ENCODE measurements at regions not wholly inside any gene's neighbourhood (a gene's known extent, or its start where the extent isn't known, plus 50 kb on each side); places are given as distances from the start of the nearest gene placed in this dataset.

DNA sequence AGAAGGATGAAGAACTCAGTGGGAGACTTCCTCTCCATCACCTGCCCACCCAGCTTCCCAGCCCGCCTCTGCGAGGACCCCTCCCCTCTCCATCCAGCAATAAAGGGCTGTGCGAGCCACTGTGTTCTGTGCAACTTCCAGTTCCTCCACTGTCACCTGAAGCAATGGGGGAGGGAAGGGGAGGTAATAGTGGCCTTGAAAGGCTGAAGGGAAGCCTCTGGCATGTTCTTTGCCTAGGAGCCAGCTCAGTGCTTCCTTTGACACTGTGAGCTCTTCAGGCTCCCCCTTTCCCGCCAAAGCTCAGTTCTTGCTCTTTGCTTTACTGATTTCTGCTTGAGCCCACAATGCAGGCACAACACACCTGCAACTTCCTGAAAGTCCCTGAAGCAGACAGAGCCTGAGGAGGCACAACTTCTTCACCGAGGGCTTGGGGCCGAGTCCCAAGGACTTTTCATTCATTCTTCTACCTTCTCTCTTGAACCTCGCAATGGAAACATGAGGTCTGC lies 73.2 kb upstream of the DOCK9 start:
- Histone ChIP-seq H3K27ac (ENCODE audit: low read depth in 2 of 2, low read length in 1 of 2) (peak overlapping the region in 1 of 2 donors; percentile 69), H3K4me3 (ENCODE audit: low read depth in 1 of 2, low read length in 2 of 2) (no peak overlapping the region), H3K4me1 (ENCODE audit: control insufficient read depth in 2 of 2, insufficient read depth in 2 of 2, low read length in 1 of 2) (peaks cover 11 to 12% of the 10 kb centered on the region in 2 donors), H3K9me3 (ENCODE audit: control insufficient read depth in 2 of 2, insufficient read depth in 1 of 2, low read depth in 1 of 2, low read length in 1 of 2) (no peaks in the 10 kb centered on the region), H3K27me3 (ENCODE audit: control insufficient read depth in 1 of 2, insufficient read depth in 2 of 2, low read length in 2 of 2) (no peaks in the 10 kb centered on the region), H3K36me3 (ENCODE audit: control insufficient read depth in 2 of 2, insufficient read depth in 2 of 2, low read length in 1 of 2) (no peaks in the 10 kb centered on the region)
- WGBS, 2 donors, result 88 to 90% methylated on average over 7 of the region's 7 CpGs

DNA sequence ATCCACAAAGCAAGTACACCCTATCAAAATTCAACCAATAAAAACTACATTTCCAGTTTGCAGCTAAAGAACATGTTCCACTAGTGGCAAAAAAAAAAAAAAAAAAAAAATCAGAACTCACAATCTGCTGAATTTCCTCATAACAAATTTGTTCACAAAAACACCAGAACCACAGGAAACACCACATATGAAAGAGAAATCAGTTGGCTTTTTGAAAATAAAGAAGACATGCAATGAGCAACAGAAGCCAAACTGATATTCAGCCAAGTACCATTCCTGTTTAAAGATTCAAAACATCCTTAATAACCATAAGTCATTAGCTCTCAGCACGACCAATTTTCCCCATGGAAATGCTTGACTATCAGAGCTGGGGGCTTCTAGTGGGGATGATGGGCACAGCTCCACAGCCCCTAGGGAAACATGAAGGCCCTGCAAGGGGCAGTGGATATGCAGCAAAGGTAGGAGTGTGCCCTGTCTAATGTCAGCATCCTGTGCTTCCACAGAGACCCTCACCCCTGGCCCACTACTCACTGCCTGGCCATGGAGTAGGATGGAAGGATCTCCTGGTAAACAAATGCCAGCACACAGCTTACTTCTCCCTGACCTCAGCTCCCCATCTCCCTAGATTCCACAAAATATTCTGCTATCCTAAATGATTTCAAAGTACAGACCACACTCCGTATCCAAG lies 74.0 kb upstream of the DOCK9 start:
- Histone ChIP-seq H3K4me1 (ENCODE audit: control insufficient read depth in 2 of 2, insufficient read depth in 2 of 2, low read length in 1 of 2) (peaks cover 14 to 16% of the 10 kb centered on the region in 2 donors), H3K27ac (ENCODE audit: low read depth in 2 of 2, low read length in 1 of 2) (peak overlapping the region in 1 of 2 donors; percentile 42)
- WGBS, 2 donors, result 57 to 68% methylated on average over 2 of the region's 2 CpGs

DNA sequence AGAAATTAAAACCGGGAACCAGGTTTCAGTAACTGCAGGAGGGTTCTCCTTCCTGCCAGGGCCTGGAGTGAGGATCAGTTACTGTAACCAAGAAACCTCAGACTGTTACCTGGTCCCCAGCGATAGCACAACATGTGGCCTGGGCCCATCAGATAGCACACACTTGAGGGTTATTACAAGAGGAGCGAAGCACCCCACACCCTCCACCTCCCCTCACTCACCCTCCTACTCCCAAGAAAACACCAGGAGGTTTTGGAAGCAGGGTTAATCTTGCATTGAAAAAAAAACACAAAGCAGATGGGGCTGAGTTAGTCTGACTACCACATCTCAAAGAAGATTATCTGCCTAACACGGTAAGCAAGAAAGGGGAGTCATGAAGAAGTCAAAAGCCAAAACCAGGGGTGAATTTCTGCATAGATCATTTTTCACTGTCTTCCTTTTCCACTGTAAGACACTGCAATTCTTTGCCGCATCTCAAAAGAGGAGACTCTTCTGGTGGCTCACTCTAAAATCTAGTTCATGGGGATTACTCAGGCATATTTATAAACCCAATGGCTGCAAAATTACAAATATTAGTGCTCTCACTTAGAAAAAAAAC lies 75.9 kb upstream of the DOCK9 start:
- Histone ChIP-seq H3K27me3 (ENCODE audit: control insufficient read depth in 1 of 2, insufficient read depth in 2 of 2, low read length in 2 of 2) (no peaks in the 10 kb centered on the region), H3K4me1 (ENCODE audit: control insufficient read depth in 2 of 2, insufficient read depth in 2 of 2, low read length in 1 of 2) (peaks cover 14 to 22% of the 10 kb centered on the region in 2 donors), H3K4me3 (ENCODE audit: low read depth in 1 of 2, low read length in 2 of 2) (no peak overlapping the region), H3K36me3 (ENCODE audit: control insufficient read depth in 2 of 2, insufficient read depth in 2 of 2, low read length in 1 of 2) (no peaks in the 10 kb centered on the region), H3K9me3 (ENCODE audit: control insufficient read depth in 2 of 2, insufficient read depth in 1 of 2, low read depth in 1 of 2, low read length in 1 of 2) (no peaks in the 10 kb centered on the region), H3K27ac (ENCODE audit: low read depth in 2 of 2, low read length in 1 of 2) (no peak overlapping the region)
- WGBS, 2 donors, result 70 to 82% methylated on average over 5 of the region's 5 CpGs

More for the DNA sequence above, 74.0 kb upstream of the DOCK9 start:
- Histone ChIP-seq H3K36me3 (ENCODE audit: control insufficient read depth in 2 of 2, insufficient read depth in 2 of 2, low read length in 1 of 2) (no peaks in the 10 kb centered on the region), H3K9me3 (ENCODE audit: control insufficient read depth in 2 of 2, insufficient read depth in 1 of 2, low read depth in 1 of 2, low read length in 1 of 2) (no peaks in the 10 kb centered on the region), H3K4me3 (ENCODE audit: low read depth in 1 of 2, low read length in 2 of 2) (no peak overlapping the region), H3K27me3 (ENCODE audit: control insufficient read depth in 1 of 2, insufficient read depth in 2 of 2, low read length in 2 of 2) (no peaks in the 10 kb centered on the region)

DNA sequence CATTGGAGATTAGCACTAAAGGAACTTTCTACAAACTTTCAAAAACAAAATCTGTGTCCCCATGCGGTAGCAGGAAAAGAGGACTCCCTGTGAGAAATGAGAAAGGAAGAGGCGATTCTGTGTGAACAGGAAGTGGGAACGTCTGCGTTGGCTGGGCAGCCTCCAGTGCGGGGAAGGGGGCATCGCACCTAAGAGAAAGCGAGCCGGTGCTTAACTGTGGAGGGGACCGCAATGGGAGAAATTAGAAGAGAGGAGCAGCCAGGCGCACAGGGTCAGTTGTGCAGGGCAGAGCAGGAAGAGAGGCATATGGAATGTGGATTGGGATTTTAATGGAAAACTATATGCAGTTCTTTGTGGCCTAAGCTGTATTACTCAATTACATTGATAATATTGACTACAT lies 77.4 kb upstream of the DOCK9 start:
- Histone ChIP-seq H3K4me1 (ENCODE audit: control insufficient read depth in 2 of 2, insufficient read depth in 2 of 2, low read length in 1 of 2) (peaks cover 12 to 26% of the 10 kb centered on the region in 2 donors), H3K4me3 (ENCODE audit: low read depth in 1 of 2, low read length in 2 of 2) (no peak overlapping the region), H3K27me3 (ENCODE audit: control insufficient read depth in 1 of 2, insufficient read depth in 2 of 2, low read length in 2 of 2) (no peaks in the 10 kb centered on the region), H3K9me3 (ENCODE audit: control insufficient read depth in 2 of 2, insufficient read depth in 1 of 2, low read depth in 1 of 2, low read length in 1 of 2) (no peaks in the 10 kb centered on the region), H3K36me3 (ENCODE audit: control insufficient read depth in 2 of 2, insufficient read depth in 2 of 2, low read length in 1 of 2) (no peaks in the 10 kb centered on the region), H3K27ac (ENCODE audit: low read depth in 2 of 2, low read length in 1 of 2) (no peak overlapping the region)
- WGBS, 2 donors, result 73 to 75% methylated on average over 10 of the region's 10 CpGs

DNA sequence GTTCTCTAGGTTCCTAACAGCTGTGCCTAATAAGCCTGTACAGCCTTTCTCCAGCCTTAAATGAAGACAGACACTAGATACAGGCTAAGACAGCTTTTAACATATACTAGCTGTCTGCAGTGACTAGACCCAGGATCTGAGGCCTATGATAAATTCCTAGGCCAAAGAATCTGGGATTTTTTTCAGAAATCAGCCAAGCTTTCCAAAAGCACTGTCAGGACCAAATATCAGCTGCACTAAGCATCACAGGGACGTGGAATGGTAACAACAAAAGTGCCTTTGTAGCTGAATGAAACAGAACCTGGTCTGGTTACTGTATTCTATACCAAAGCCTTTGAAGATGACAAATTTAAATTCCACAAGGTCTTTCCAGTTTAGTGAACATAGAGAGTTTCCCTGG lies 77.9 kb upstream of the DOCK9 start:
- H3K9me3 ChIP-seq (ENCODE audit: control insufficient read depth in 2 of 2, insufficient read depth in 1 of 2, low read depth in 1 of 2, low read length in 1 of 2), result no peaks in the 10 kb centered on the region
- no peak overlapping the region for H3K4me3 ChIP-seq (ENCODE audit: low read depth in 1 of 2, low read length in 2 of 2)
- no peak overlapping the region for H3K27ac ChIP-seq (ENCODE audit: low read depth in 2 of 2, low read length in 1 of 2)
- 69 to 70% methylated on average over 1 of the region's 1 CpG for WGBS, 2 donors
- H3K4me1 ChIP-seq (ENCODE audit: control insufficient read depth in 2 of 2, insufficient read depth in 2 of 2, low read length in 1 of 2), result peaks cover 11 to 24% of the 10 kb centered on the region in 2 donors
- no peaks in the 10 kb centered on the region for H3K36me3 ChIP-seq (ENCODE audit: control insufficient read depth in 2 of 2, insufficient read depth in 2 of 2, low read length in 1 of 2)
- H3K27me3 ChIP-seq (ENCODE audit: control insufficient read depth in 1 of 2, insufficient read depth in 2 of 2, low read length in 2 of 2), result no peaks in the 10 kb centered on the region

DNA sequence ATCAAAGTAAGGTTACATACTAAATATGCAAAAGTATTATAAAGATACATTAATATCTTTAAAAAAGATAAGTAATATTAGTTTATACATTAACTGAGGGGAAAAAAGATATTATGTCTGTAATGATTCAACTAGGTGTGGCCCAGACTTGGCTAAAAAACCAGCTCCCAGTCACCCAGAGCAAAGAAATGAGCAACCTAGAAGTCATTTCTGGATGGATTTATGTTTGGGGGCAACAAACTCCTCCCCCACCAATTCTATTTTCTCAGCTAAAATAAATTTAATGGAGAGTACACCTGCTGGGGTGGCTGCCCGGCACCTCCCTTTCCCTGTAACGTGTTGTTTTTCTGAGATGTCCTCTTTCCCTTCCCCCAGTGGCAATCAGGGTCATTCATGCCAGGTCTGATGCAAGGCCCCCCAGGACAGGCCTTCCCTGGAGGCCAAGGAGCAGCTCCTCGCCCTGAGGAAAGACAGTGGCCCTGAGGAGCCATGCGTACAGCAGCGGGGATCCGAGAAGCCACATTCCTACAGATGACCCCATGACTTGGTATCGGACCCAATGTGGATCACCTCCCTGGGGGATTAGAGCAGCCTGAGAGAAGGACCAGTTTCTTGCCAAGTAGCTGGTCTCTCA lies 78.6 kb upstream of the DOCK9 start:
- peaks cover 6 to 21% of the 10 kb centered on the region in 2 donors for H3K4me1 ChIP-seq (ENCODE audit: control insufficient read depth in 2 of 2, insufficient read depth in 2 of 2, low read length in 1 of 2)
- WGBS, 2 donors, result 77 to 80% methylated on average over 7 of the region's 7 CpGs
- peak overlapping the region; percentile 71 to 81 for H3K27ac ChIP-seq (ENCODE audit: low read depth in 2 of 2, low read length in 1 of 2)

DNA sequence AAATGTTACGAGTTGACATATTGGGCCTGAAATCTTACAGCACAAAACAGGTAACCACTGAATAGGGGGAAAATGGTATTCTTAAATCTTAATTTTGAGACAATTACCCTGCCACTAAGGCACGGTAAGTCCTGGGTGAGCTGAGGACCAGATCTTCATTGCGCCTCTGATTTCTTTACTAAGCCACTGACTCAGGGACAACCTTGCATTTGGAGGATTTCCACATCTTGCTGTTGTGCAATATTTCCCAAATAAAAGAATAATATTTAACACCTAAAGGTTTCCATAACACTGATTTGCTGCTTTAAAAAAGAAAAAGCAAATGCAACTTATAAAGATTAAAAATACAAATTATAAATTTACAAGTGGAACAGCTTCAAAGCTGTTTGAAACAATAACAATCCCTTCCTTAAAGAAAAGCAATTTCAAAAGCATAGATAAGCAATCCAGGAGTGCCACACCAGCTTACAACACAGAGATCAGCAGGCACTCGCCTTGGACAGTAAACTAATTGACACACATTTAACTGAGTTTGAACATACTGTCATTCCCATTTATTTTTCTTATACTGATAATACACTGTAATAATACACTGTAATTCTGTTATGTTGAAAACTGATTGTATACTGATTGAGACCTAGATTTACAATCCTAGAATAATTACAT lies 79.6 kb upstream of the DOCK9 start:
- H3K27ac ChIP-seq (ENCODE audit: low read depth in 2 of 2, low read length in 1 of 2), result peak overlapping the region; percentile 71
- H3K36me3 ChIP-seq (ENCODE audit: control insufficient read depth in 2 of 2, insufficient read depth in 2 of 2, low read length in 1 of 2), result no peaks in the 10 kb centered on the region
- H3K9me3 ChIP-seq (ENCODE audit: control insufficient read depth in 2 of 2, insufficient read depth in 1 of 2, low read depth in 1 of 2, low read length in 1 of 2), result no peaks in the 10 kb centered on the region
- peaks cover 6 to 19% of the 10 kb centered on the region in 2 donors for H3K4me1 ChIP-seq (ENCODE audit: control insufficient read depth in 2 of 2, insufficient read depth in 2 of 2, low read length in 1 of 2)
- 50 to 61% methylated on average over 4 of the region's 4 CpGs for WGBS, 2 donors
- H3K27me3 ChIP-seq (ENCODE audit: control insufficient read depth in 1 of 2, insufficient read depth in 2 of 2, low read length in 2 of 2), result no peaks in the 10 kb centered on the region
- H3K4me3 ChIP-seq (ENCODE audit: low read depth in 1 of 2, low read length in 2 of 2), result no peak overlapping the region

More for the DNA sequence above, 78.6 kb upstream of the DOCK9 start:
- no peak overlapping the region for H3K4me3 ChIP-seq (ENCODE audit: low read depth in 1 of 2, low read length in 2 of 2)
- no peaks in the 10 kb centered on the region for H3K9me3 ChIP-seq (ENCODE audit: control insufficient read depth in 2 of 2, insufficient read depth in 1 of 2, low read depth in 1 of 2, low read length in 1 of 2)
- H3K27me3 ChIP-seq (ENCODE audit: control insufficient read depth in 1 of 2, insufficient read depth in 2 of 2, low read length in 2 of 2), result no peaks in the 10 kb centered on the region
- H3K36me3 ChIP-seq (ENCODE audit: control insufficient read depth in 2 of 2, insufficient read depth in 2 of 2, low read length in 1 of 2), result no peaks in the 10 kb centered on the region

DNA sequence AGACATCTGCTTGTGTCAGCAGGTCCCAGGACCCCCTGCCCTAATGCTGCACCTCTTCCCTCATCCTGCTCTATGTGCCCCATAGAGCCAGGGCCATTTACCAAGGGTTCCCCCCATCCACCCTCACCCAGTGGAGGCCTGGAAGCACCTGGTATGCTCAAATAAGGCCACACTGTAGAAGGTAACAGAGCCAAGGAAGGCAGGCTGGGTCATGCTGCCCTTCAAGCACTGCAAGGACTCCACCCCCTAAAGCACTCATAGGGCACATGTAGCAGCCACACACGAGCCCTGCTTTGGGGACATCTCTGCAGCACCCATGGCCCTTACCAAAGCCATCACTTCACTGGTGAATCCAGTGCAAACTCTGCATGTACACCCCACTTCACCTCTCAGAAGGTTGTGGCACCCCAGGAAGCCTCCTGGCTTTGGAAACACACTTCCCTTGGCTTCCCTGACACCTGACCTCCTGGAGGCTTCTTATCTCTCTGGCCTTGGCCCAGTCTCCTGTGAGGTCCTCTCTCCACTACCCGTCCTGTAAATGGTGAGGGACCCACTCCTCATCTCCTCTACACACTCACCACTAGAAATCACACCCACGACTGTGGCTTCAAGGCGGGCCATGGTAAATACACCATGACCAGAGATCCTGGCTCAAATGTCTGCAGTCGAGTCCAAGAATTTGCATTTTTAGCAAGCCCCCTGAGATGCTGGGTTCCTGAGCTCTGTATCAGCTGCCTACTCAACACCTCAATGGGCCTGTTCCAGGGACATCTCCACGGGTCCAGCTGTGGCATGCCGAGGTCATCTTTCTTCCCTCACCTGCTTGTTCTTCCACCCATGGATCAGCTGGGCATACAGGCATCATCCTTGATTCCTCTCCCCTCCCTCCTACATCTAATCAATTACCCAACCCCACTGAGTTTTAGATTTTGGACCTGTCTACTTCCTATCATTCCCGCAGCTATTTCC lies 80.9 kb upstream of the DOCK9 start:
- Histone ChIP-seq H3K9me3 (ENCODE audit: control insufficient read depth in 2 of 2, insufficient read depth in 1 of 2, low read depth in 1 of 2, low read length in 1 of 2) (no peaks in the 10 kb centered on the region), H3K27me3 (ENCODE audit: control insufficient read depth in 1 of 2, insufficient read depth in 2 of 2, low read length in 2 of 2) (no peaks in the 10 kb centered on the region), H3K4me3 (ENCODE audit: low read depth in 1 of 2, low read length in 2 of 2) (no peak overlapping the region), H3K4me1 (ENCODE audit: control insufficient read depth in 2 of 2, insufficient read depth in 2 of 2, low read length in 1 of 2) (peaks cover 9 to 23% of the 10 kb centered on the region in 2 donors), H3K36me3 (ENCODE audit: control insufficient read depth in 2 of 2, insufficient read depth in 2 of 2, low read length in 1 of 2) (no peaks in the 10 kb centered on the region), H3K27ac (ENCODE audit: low read depth in 2 of 2, low read length in 1 of 2) (peak overlapping the region; percentile 55 to 69)
- WGBS, 2 donors, result 81 to 82% methylated on average over 8 of the region's 8 CpGs
